GM12878 (cell line): ENCODE measurements at regions not wholly inside any gene's neighbourhood (a gene's known extent, or its start where the extent isn't known, plus 50 kb on each side); places are given as distances from the start of the nearest gene placed in this dataset.

Experiments
- ATAC-seq: fragments of 200-7000 bp; cut with Tn5 transposase; 3 replicates; pipeline ENCODE4 v1.9.1; 2020; ENCODE audit warnings: mild to moderate bottlenecking, moderate library complexity
- BruUV-seq: library from RNA; stranded (reverse); fragments of 400-500 nt; replicated peaks from 2 replicates; lab custom pipeline; 2021; lab: Mats Ljungman, UMichigan
- CTCF ChIA-PET: fragments of 300-600 bp; sonication (Branson Sonifier 250); formaldehyde crosslinking; extraction: SDS; loops from one replicate; lab custom pipeline; 2021; ENCODE audit warnings: inconsistent platforms; lab: Yijun Ruan, JAX
- POLR2A ChIA-PET: fragments of 350-600 bp; formaldehyde crosslinking; extraction: SDS; loops from one replicate; lab custom pipeline; 2021; ENCODE audit warnings: inconsistent platforms; lab: Charles Lee
- RAD21 ChIA-PET: fragments of 300-600 bp; sonication (Branson Sonifier 250); formaldehyde crosslinking; loops from one replicate; lab custom pipeline; 2023; ENCODE audit warnings: antibody characterized with exemption; ENCODE audit not compliant: unreplicated experiment; lab: Charles Lee
- SMC1A ChIA-PET: fragments of 300-600 bp; sonication (Branson Sonifier 250); formaldehyde crosslinking; loops from one replicate; lab custom pipeline; 2023; ENCODE audit not compliant: unreplicated experiment, uncharacterized antibody; lab: Charles Lee
- DNase-seq: peaks from one replicate; pipeline ENCODE4 v3.0.0-alpha.2; 2011; ENCODE audit warnings: low read depth, low spot score
- FAIRE-seq: peaks from 3 replicates; lab custom pipeline; 2011; peaks lifted over from hg19 to GRCh38; lab: Jason Lieb, UNC
- H2AFZ ChIP-seq: 2 replicates; pipeline ENCODE4 v1.6.0; 2011; ENCODE audit warnings: low read depth, low read length, control low read depth; ENCODE audit not compliant: control insufficient read depth
- H3K27ac ChIP-seq: 2 replicates; pipeline ENCODE4 v1.5.1; 2011; ENCODE audit warnings: control low read depth; ENCODE audit not compliant: control insufficient read depth, insufficient read depth
- H3K27me3 ChIP-seq, 2 experiments: replicated peaks in 1 of 2; 2 replicates each; pipeline versions ENCODE4 v1.6.0 to v1.6.1; 2011; ENCODE audit warnings: low read length in 1 of 2; ENCODE audit not compliant: control insufficient read depth in 2 of 2, insufficient read depth in 2 of 2
- H3K36me3 ChIP-seq, 2 experiments: 2 replicates each; pipeline ENCODE4 v1.5.1; 2011; ENCODE audit warnings: low read length in 1 of 2; ENCODE audit not compliant: control insufficient read depth in 2 of 2, insufficient read depth in 2 of 2
- H3K4me1 ChIP-seq: 2 replicates; pipeline ENCODE4 v1.6.1; 2011; ENCODE audit warnings: mild to moderate bottlenecking, low read length, moderate library complexity, mixed read lengths; ENCODE audit not compliant: control insufficient read depth, insufficient read depth
- H3K4me2 ChIP-seq: 2 replicates; pipeline ENCODE4 v1.6.0; 2011; ENCODE audit warnings: control low read depth; ENCODE audit not compliant: control insufficient read depth, insufficient read depth
- H3K4me3 ChIP-seq: fragments of 200-600 bp; sonication (generic); 2 replicates; pipeline ENCODE4 v1.5.1; 2016
- H3K79me2 ChIP-seq: 2 replicates; pipeline ENCODE4 v1.6.0; 2011; ENCODE audit warnings: low read length; ENCODE audit not compliant: control insufficient read depth, insufficient read depth
- H3K9ac ChIP-seq: 2 replicates; pipeline ENCODE4 v1.8.0; 2011; ENCODE audit warnings: low read length, control low read depth, mixed read lengths; ENCODE audit not compliant: control insufficient read depth, insufficient read depth
- H3K9me3 ChIP-seq: replicated peaks from 3 replicates; pipeline ENCODE4 v1.5.1; 2011; ENCODE audit warnings: mild to moderate bottlenecking, low read length; ENCODE audit not compliant: control insufficient read depth, insufficient read depth
- H4K20me1 ChIP-seq: 2 replicates; pipeline ENCODE4 v1.6.0; 2011; ENCODE audit not compliant: control insufficient read depth, insufficient read depth
- BACH1 ChIP-seq: fragments of 450-650 bp; IDR thresholded peaks from 2 replicates; pipeline ENCODE4 v1.6.1; 2017; ENCODE audit warnings: mild to moderate bottlenecking, borderline replicate concordance
- DPF2 ChIP-seq: fragments of 450-650 bp; IDR thresholded peaks from 2 replicates; pipeline ENCODE4 v1.6.1; 2017; ENCODE audit warnings: mild to moderate bottlenecking
- HSF1 ChIP-seq: fragments of 150-350 bp; IDR thresholded peaks from 2 replicates; pipeline ENCODE4 v1.6.1; 2014; ENCODE audit warnings: mild to moderate bottlenecking, low read depth, low read length
- MEF2B ChIP-seq: fragments of 450-650 bp; IDR thresholded peaks from 2 replicates; pipeline ENCODE4 v1.6.1; 2018; ENCODE audit warnings: mild to moderate bottlenecking, moderate library complexity; ENCODE audit not compliant: partially characterized antibody, poor library complexity, severe bottlenecking
- TCF12 ChIP-seq: IDR thresholded peaks from 2 replicates; pipeline ENCODE4 v1.6.1; 2011; ENCODE audit warnings: low read depth, mild to moderate bottlenecking, low read length
- WGBS: methylation state at CpG from one replicate; pipeline ENCODE4 v1.1.6; 2016; ENCODE audit warnings: low lambda C conversion rate; ENCODE audit not compliant: insufficient replicate concordance, insufficient coverage; ENCODE audit errors: missing lambda C conversion rate; 5-methylcytosine and 5-hydroxymethylcytosine counted together
- in situ Hi-C: fragments of 300-500 bp; cut with MboI; formaldehyde crosslinking; loops from 9 replicates; pipeline ENCODE4 v1.14.3; 2018; ENCODE audit warnings: mixed read lengths
- intact Hi-C: fragments of 100-400 bp; cut with micrococcal nuclease; formaldehyde crosslinking; loops from one replicate; pipeline ENCODE4 v1.14.2; 2022; ENCODE audit not compliant: unreplicated experiment

GRCh38 chr3:10746684-10747083 lies 69.3 kb upstream of the SLC6A11 start:
- H3K4me3 ChIP-seq: no peak overlapping the region
- no TSS peak for BruUV-seq
- H2AFZ ChIP-seq: no peak overlapping the region
- intact Hi-C loops: no loop called here
- H3K4me1 ChIP-seq: no peaks in the 10 kb centered on the region
- DNase-seq: no peak
- POLR2A ChIA-PET: no interaction called here
- no peak overlapping the region for H3K27ac ChIP-seq
- no peak overlapping the region for H3K9ac ChIP-seq
- ATAC-seq: no peak
- 58% methylated on average over 2 of the region's 2 CpGs for WGBS
- SMC1A ChIA-PET: no interaction called here
- TF ChIP-seq TCF12 (no peak), BACH1 (no peak), HSF1 (no peak)
- no peaks in the 10 kb centered on the region for H3K36me3 ChIP-seq
- H3K9me3 ChIP-seq: no peaks in the 10 kb centered on the region
- CTCF ChIA-PET: no interaction called here
- no peak overlapping the region for H3K4me2 ChIP-seq
- RAD21 ChIA-PET: no interaction called here
- in situ Hi-C loops: no loop called here
- no peaks in the 10 kb centered on the region for H3K79me2 ChIP-seq
- no peak for FAIRE-seq
- H4K20me1 ChIP-seq: no peaks in the 10 kb centered on the region
- no peaks in the 10 kb centered on the region; a peak in 2 of 4 replicates for H3K27me3 ChIP-seq

DNA sequence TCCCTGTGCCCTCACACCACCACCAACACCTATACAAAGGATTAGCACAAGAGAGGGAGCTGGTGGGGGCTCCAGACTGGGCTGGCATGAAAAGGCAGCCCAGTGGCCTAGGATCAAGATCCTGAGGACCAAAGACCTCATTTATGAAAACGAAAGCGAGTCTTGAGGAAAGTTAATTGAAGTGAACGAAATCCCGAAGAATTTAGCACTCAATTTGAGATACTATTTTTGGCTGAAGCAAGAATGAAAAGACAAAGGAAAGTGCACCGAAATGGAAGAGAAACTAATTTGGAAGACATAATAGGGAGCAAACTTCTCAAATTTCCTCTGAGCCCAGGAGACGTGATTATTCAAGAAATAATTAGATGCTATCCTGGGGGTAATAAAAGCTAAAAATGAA lies 68.7 kb upstream of the SLC6A11 start:
- Histone ChIP-seq H3K4me1 (no peaks in the 10 kb centered on the region), H3K9me3 (no peaks in the 10 kb centered on the region), H3K27ac (no peak overlapping the region)
- CTCF ChIA-PET: interaction anchor here (0.9 to 3.0 kb wide), 2 partner anchors 9 to 11 kb away, joined by 3 to 15 read pairs; no protein-coding TSS in a partner anchor
- in situ Hi-C loops: no loop called here
- TF ChIP-seq DPF2 (no peak), MEF2B (no peak)
- TF ChIP-seq, all 136 proteins: peak for 0
- no peak overlapping the region for H2AFZ ChIP-seq
- H3K27me3 ChIP-seq: no peaks in the 10 kb centered on the region; a peak in 2 of 4 replicates
- H3K36me3 ChIP-seq: no peaks in the 10 kb centered on the region
- DNase-seq (no peak), ATAC-seq (no peak), FAIRE-seq (no peak)
- ChIA-PET POLR2A (no interaction called here), SMC1A (no interaction called here), RAD21 (no interaction called here)
- H4K20me1 ChIP-seq: no peaks in the 10 kb centered on the region
- no peak overlapping the region for H3K9ac ChIP-seq
- intact Hi-C loops: no loop called here
- BruUV-seq: no TSS peak
- H3K4me2 ChIP-seq: no peak overlapping the region
- 46% methylated on average over 6 of the region's 6 CpGs for WGBS
- H3K79me2 ChIP-seq: no peaks in the 10 kb centered on the region
- H3K4me3 ChIP-seq: no peak overlapping the region
